Activated CD8-positive, alpha-beta T cell treated with anti-CD3 and anti-CD28 coated beads, Interleukin-2, amount 10 ng/mL, durations not matched to agents 7 days and 5 days (primary cell): ENCODE measurements at regions not wholly inside any gene's neighbourhood (a gene's known extent, or its start where the extent isn't known, plus 50 kb on each side); places are given as distances from the start of the nearest gene placed in this dataset.

Source experiments
- ATAC-seq: fragments of 150-1000 bp; cut with Tn5 transposase; one replicate; pipeline ENCODE4 v1.10.0; 2021; ENCODE audit warnings: moderate library complexity
- CTCF ChIA-PET: fragments of 350-600 bp; sonication (Branson Sonifier 250); formaldehyde crosslinking; loops from one replicate; lab custom pipeline; 2021; ENCODE audit warnings: antibody characterized with exemption; lab: Charles Lee
- POLR2A ChIA-PET: fragments of 350-600 bp; sonication (Branson Sonifier 250); formaldehyde crosslinking; loops from one replicate; lab custom pipeline; 2021; ENCODE audit warnings: antibody characterized with exemption; lab: Charles Lee
- DNase-seq: peaks from one replicate; pipeline ENCODE4 v3.0.0-alpha.2; 2020
- H3K27ac Mint-ChIP-seq: one replicate; pipeline ENCODE4 v1.8.0; 2021; ENCODE audit warnings: mild to moderate bottlenecking, mixed read lengths
- H3K27me3 Mint-ChIP-seq: one replicate; pipeline ENCODE4 v1.8.0; 2021; ENCODE audit warnings: low read depth, mixed read lengths
- H3K36me3 Mint-ChIP-seq: one replicate; pipeline ENCODE4 v1.8.0; 2021; ENCODE audit warnings: low read depth, mixed read lengths
- H3K4me1 Mint-ChIP-seq: one replicate; pipeline ENCODE4 v1.8.0; 2021; ENCODE audit warnings: low read depth, mixed read lengths
- H3K4me3 Mint-ChIP-seq: one replicate; pipeline ENCODE4 v1.8.0; 2021; ENCODE audit warnings: mild to moderate bottlenecking, mixed read lengths
- H3K9me3 Mint-ChIP-seq: one replicate; pipeline ENCODE4 v1.8.0; 2022; ENCODE audit warnings: mixed read lengths; ENCODE audit not compliant: insufficient read depth

- ChIA-PET CTCF (no interaction called here), POLR2A (no interaction called here)
- Mint-ChIP-seq H3K4me3 (no peak overlapping the region), H3K27me3 (peaks cover 7% of the 10 kb centered on the region), H3K4me1 (no peaks in the 10 kb centered on the region), H3K9me3 (no peaks in the 10 kb centered on the region), H3K36me3 (no peaks in the 10 kb centered on the region), H3K27ac (no peak overlapping the region)
- ATAC-seq (no peak), DNase-seq (no peak)
Observed at GRCh38 chr1:67514300-67514699, 84.1 kb upstream of the SERBP1 start.

- POLR2A ChIA-PET = no interaction called here
Observed at GRCh38 chr1:67514786-67515185, 84.6 kb upstream of the SERBP1 start.

GRCh38 chr1:67515324-67516080 is 85.3 kb upstream of the SERBP1 start:
- no peaks in the 10 kb centered on the region for H3K9me3 Mint-ChIP-seq
- no peak overlapping the region for H3K4me3 Mint-ChIP-seq
- no peaks in the 10 kb centered on the region for H3K4me1 Mint-ChIP-seq
- ChIA-PET POLR2A (no interaction called here), CTCF (no interaction called here)
- no peak for DNase-seq
- no peaks in the 10 kb centered on the region for H3K36me3 Mint-ChIP-seq
- H3K27ac Mint-ChIP-seq = no peak overlapping the region
- peaks cover 7% of the 10 kb centered on the region for H3K27me3 Mint-ChIP-seq
- no peak for ATAC-seq

More at GRCh38 chr1:67514786-67515185, 84.6 kb upstream of the SERBP1 start:
- no peaks in the 10 kb centered on the region for H3K4me1 Mint-ChIP-seq
- H3K27ac Mint-ChIP-seq = no peak overlapping the region
- H3K27me3 Mint-ChIP-seq = peaks cover 7% of the 10 kb centered on the region
- no peaks in the 10 kb centered on the region for H3K9me3 Mint-ChIP-seq
- ATAC-seq (no peak), DNase-seq (no peak)
- no peaks in the 10 kb centered on the region for H3K36me3 Mint-ChIP-seq
- CTCF ChIA-PET = no interaction called here
- H3K4me3 Mint-ChIP-seq = no peak overlapping the region

GRCh38 chr1:67517046-67517445 is 86.8 kb upstream of the SERBP1 start:
- H3K4me1 Mint-ChIP-seq = no peaks in the 10 kb centered on the region
- no peak overlapping the region for H3K27ac Mint-ChIP-seq
- DNase-seq (no peak), ATAC-seq (no peak)
- H3K36me3 Mint-ChIP-seq = no peaks in the 10 kb centered on the region
- CTCF ChIA-PET = interaction anchor here (0.7 to 2.1 kb wide), 5 partner anchors 13 to 368 kb away, joined by 3 to 8 read pairs (median 4); no protein-coding TSS in a partner anchor
- POLR2A ChIA-PET = no interaction called here
- H3K9me3 Mint-ChIP-seq = no peaks in the 10 kb centered on the region
- peaks cover 7% of the 10 kb centered on the region for H3K27me3 Mint-ChIP-seq
- no peak overlapping the region for H3K4me3 Mint-ChIP-seq

- Mint-ChIP-seq H3K36me3 (no peaks in the 10 kb centered on the region), H3K27me3 (peaks cover 1% of the 10 kb centered on the region), H3K9me3 (no peaks in the 10 kb centered on the region), H3K27ac (no peak overlapping the region), H3K4me3 (no peak overlapping the region), H3K4me1 (no peaks in the 10 kb centered on the region)
- ATAC-seq (no peak), DNase-seq (no peak)
- ChIA-PET POLR2A (no interaction called here), CTCF (interaction anchor here (1.4 to 2.7 kb wide), 2 partner anchors 11 to 21 kb away, joined by 6 to 10 read pairs; no protein-coding TSS in a partner anchor)
Observed at GRCh38 chr1:67522001-67522441, 91.8 kb upstream of the SERBP1 start.

GRCh38 chr1:67522793-67523192 is 92.6 kb upstream of the SERBP1 start:
- Mint-ChIP-seq H3K4me1 (no peaks in the 10 kb centered on the region), H3K9me3 (no peaks in the 10 kb centered on the region), H3K36me3 (no peaks in the 10 kb centered on the region), H3K27ac (no peak overlapping the region), H3K4me3 (no peak overlapping the region), H3K27me3 (peaks cover 4% of the 10 kb centered on the region)
- DNase-seq (no peak), ATAC-seq (no peak)
- ChIA-PET POLR2A (no interaction called here), CTCF (interaction anchor here (1.4 to 2.7 kb wide), 2 partner anchors 10 to 22 kb away, joined by 6 to 10 read pairs; no protein-coding TSS in a partner anchor)

- H3K9me3 Mint-ChIP-seq = no peaks in the 10 kb centered on the region
- DNase-seq (no peak), ATAC-seq (no peak)
- no peak overlapping the region for H3K4me3 Mint-ChIP-seq
- no peaks in the 10 kb centered on the region for H3K4me1 Mint-ChIP-seq
- ChIA-PET POLR2A (no interaction called here), CTCF (interaction anchor here (0.8 to 2.0 kb wide), 4 partner anchors 24 to 236 kb away, joined by 3 to 8 read pairs (median 4); no protein-coding TSS in a partner anchor)
- peaks cover 7% of the 10 kb centered on the region for H3K27me3 Mint-ChIP-seq
- no peaks in the 10 kb centered on the region for H3K36me3 Mint-ChIP-seq
- H3K27ac Mint-ChIP-seq = no peak overlapping the region
Observed at GRCh38 chr1:67524143-67525052, 94.2 kb upstream of the SERBP1 start.

GRCh38 chr1:67525053-67525760 is 95.0 kb upstream of the SERBP1 start:
- ATAC-seq (no peak), DNase-seq (no peak)
- peaks cover 9% of the 10 kb centered on the region for H3K27me3 Mint-ChIP-seq
- no peaks in the 10 kb centered on the region for H3K4me1 Mint-ChIP-seq
- ChIA-PET CTCF (interaction anchor here (0.8 to 2.0 kb wide), 5 partner anchors 10 to 241 kb away, joined by 3 to 8 read pairs (median 4); no protein-coding TSS in a partner anchor), POLR2A (no interaction called here)
- H3K9me3 Mint-ChIP-seq = no peaks in the 10 kb centered on the region
- no peak overlapping the region for H3K27ac Mint-ChIP-seq
- H3K36me3 Mint-ChIP-seq = no peaks in the 10 kb centered on the region
- H3K4me3 Mint-ChIP-seq = no peak overlapping the region

GRCh38 chr1:67528141-67528540 is 97.9 kb upstream of the SERBP1 start:
- ATAC-seq (no peak), DNase-seq (no peak)
- no peak overlapping the region for H3K27ac Mint-ChIP-seq
- POLR2A ChIA-PET = no interaction called here
- no peaks in the 10 kb centered on the region for H3K4me1 Mint-ChIP-seq
- peaks cover 10% of the 10 kb centered on the region for H3K27me3 Mint-ChIP-seq
- no peak overlapping the region for H3K4me3 Mint-ChIP-seq
- CTCF ChIA-PET = interaction anchor here (1.5 kb wide), 1 partner anchor 232 kb away, joined by 5 read pairs; no protein-coding TSS in a partner anchor
- no peaks in the 10 kb centered on the region for H3K36me3 Mint-ChIP-seq
- peaks cover 4% of the 10 kb centered on the region for H3K9me3 Mint-ChIP-seq

- ChIA-PET POLR2A (no interaction called here), CTCF (no interaction called here)
- H3K4me1 Mint-ChIP-seq = peaks cover 8% of the 10 kb centered on the region
- peaks cover 4% of the 10 kb centered on the region for H3K9me3 Mint-ChIP-seq
- H3K4me3 Mint-ChIP-seq = no peak overlapping the region
- H3K36me3 Mint-ChIP-seq = no peaks in the 10 kb centered on the region
- no peak for ATAC-seq
- H3K27ac Mint-ChIP-seq = no peak overlapping the region
- DNase-seq = no peak
- peaks cover 12% of the 10 kb centered on the region for H3K27me3 Mint-ChIP-seq
Observed at GRCh38 chr1:67530071-67530470, 99.9 kb upstream of the SERBP1 start.

- Mint-ChIP-seq H3K4me3 (no peak overlapping the region), H3K36me3 (no peaks in the 10 kb centered on the region), H3K9me3 (peaks cover 4% of the 10 kb centered on the region), H3K4me1 (peaks cover 13% of the 10 kb centered on the region), H3K27me3 (peaks cover 11% of the 10 kb centered on the region), H3K27ac (no peak overlapping the region)
- CTCF ChIA-PET = interaction anchor here (0.8 to 1.5 kb wide), 11 partner anchors 10 to 319 kb away, joined by 3 to 13 read pairs (median 6); no protein-coding TSS in a partner anchor
- POLR2A ChIA-PET = no interaction called here
- DNase-seq = no peak
- ATAC-seq = peak; percentile 35
Observed at GRCh38 chr1:67532452-67533216, 102.4 kb upstream of the SERBP1 start.
